D721Med (cell line): ENCODE measurements at regions not wholly inside any gene's neighbourhood (a gene's known extent, or its start where the extent isn't known, plus 50 kb on each side); places are given as distances from the start of the nearest gene placed in this dataset.

Source experiments
- DNase-seq: peaks from one replicate; pipeline ENCODE4 v3.0.0; 2011; ENCODE audit warnings: low spot score; ENCODE audit not compliant: insufficient read length
- FAIRE-seq: peaks from 2 replicates; lab custom pipeline; 2011; peaks lifted over from hg19 to GRCh38; lab: Jason Lieb, UNC
- CTCF ChIP-seq: IDR thresholded peaks from 2 replicates; pipeline ENCODE4 v1.5.1; 2012; ENCODE audit warnings: mild to moderate bottlenecking, control low read depth; ENCODE audit not compliant: insufficient read depth; ENCODE audit errors: missing control alignments

GRCh38 chr18:71131918-71132317 lies 843.1 kb downstream of the SOCS6 start:
- peak; percentile 48 for FAIRE-seq
- DNase-seq: no peak
- no peak for TF ChIP-seq CTCF

- FAIRE-seq: no peak
- no peak for TF ChIP-seq CTCF
- no peak for DNase-seq
These were observed 841.5 kb downstream of the SOCS6 start for GRCh38 chr18:71130351-71130750.

GRCh38 chr18:71125581-71125980 lies 836.7 kb downstream of the SOCS6 start:
- DNase-seq (no peak), FAIRE-seq (peak; percentile 79)
- no peak for TF ChIP-seq CTCF

- DNase-seq: no peak
These were observed 827.7 kb downstream of the SOCS6 start for GRCh38 chr18:71116535-71116934.

GRCh38 chr18:71115261-71115660 lies 826.4 kb downstream of the SOCS6 start:
- peak; percentile 84 for FAIRE-seq
- no peak for TF ChIP-seq CTCF
- DNase-seq: no peak

More at GRCh38 chr18:71116535-71116934, 827.7 kb downstream of the SOCS6 start:
- TF ChIP-seq CTCF: no peak
- FAIRE-seq: peak; percentile 84

- DNase-seq (no peak), FAIRE-seq (peak; percentile 51)
- TF ChIP-seq CTCF: no peak
These were observed 825.8 kb downstream of the SOCS6 start for GRCh38 chr18:71114550-71115210.

GRCh38 chr18:71107244-71107643 lies 818.4 kb downstream of the SOCS6 start:
- no peak for TF ChIP-seq CTCF
- FAIRE-seq (peak; percentile 81), DNase-seq (no peak)
